ENCODE measurements at regions not wholly inside any gene's neighbourhood (a gene's known extent, or its start where the extent isn't known, plus 50 kb on each side); places are given as distances from the start of the nearest gene placed in this dataset.
A peak's percentile ranks its signal among the peaks of the same experiment; 100 is the strongest.

GRCh38 chr10:63703740-63704345, 182.6 kb downstream of the REEP3 start:
- no peak for DNase-seq (ENCODE audit: extremely low spot score, insufficient read length, low read depth)
- no peak for FAIRE-seq

GRCh38 chr10:63707254-63707910, 186.2 kb downstream of the REEP3 start:
- FAIRE-seq (no peak), DNase-seq (ENCODE audit: extremely low spot score, insufficient read length, low read depth) (no peak)

DNA sequence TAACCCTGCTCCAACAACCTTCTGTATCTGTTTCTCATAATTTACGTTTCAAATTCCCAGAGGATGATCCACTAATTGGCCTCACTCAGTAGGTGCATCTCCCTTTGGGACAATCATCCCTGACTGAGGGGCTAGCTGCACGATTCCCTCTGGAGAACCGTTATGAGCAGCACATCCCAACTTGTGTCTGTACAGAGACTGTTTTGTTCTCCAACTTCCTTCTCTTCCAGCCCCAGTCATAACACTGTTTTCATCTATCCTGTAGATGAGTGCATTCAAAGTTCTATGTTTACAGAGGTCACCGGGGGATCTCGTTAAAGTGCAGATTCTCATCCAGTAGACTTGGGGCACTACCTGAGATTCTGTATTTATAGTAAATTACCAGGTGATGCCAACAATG, 187.2 kb downstream of the REEP3 start:
- FAIRE-seq (no peak), DNase-seq (ENCODE audit: extremely low spot score, insufficient read length, low read depth) (no peak)

- DNase-seq (ENCODE audit: extremely low spot score, insufficient read length, low read depth): no peak
- no peak for FAIRE-seq
Observed at GRCh38 chr10:63710703-63711102, 189.5 kb downstream of the REEP3 start.

- FAIRE-seq (no peak), DNase-seq (ENCODE audit: extremely low spot score, insufficient read length, low read depth) (no peak)
Observed at GRCh38 chr10:63711361-63711760, 190.2 kb downstream of the REEP3 start.

GRCh38 chr10:63711867-63712716, 190.9 kb downstream of the REEP3 start:
- no peak for FAIRE-seq

DNA sequence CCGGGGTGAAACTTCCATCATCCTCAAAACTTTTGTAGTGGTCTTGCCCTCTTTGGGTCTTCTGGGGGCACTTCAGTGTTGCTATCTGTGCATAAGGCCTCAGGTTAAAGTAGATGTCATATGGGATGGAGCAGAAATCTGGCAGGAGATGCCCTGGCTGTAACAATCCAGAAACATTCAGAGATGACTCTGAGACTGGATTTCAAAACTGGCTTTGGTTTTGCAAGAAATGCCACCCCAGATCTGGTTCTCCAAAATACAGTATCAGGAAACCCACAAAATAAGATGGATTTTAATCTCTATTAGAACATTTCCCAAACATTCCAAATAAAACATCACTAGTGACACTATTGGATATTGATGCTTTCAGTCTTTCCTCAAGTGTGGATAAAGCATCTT, 191.5 kb downstream of the REEP3 start:
- FAIRE-seq: no peak
- DNase-seq (ENCODE audit: extremely low spot score, insufficient read length, low read depth): no peak

More at GRCh38 chr10:63711867-63712716, 190.9 kb downstream of the REEP3 start:
- no peak for DNase-seq (ENCODE audit: extremely low spot score, insufficient read length, low read depth)

GRCh38 chr10:63713191-63714144, 192.3 kb downstream of the REEP3 start:
- no peak for FAIRE-seq
- DNase-seq (ENCODE audit: extremely low spot score, insufficient read length, low read depth): no peak

DNA sequence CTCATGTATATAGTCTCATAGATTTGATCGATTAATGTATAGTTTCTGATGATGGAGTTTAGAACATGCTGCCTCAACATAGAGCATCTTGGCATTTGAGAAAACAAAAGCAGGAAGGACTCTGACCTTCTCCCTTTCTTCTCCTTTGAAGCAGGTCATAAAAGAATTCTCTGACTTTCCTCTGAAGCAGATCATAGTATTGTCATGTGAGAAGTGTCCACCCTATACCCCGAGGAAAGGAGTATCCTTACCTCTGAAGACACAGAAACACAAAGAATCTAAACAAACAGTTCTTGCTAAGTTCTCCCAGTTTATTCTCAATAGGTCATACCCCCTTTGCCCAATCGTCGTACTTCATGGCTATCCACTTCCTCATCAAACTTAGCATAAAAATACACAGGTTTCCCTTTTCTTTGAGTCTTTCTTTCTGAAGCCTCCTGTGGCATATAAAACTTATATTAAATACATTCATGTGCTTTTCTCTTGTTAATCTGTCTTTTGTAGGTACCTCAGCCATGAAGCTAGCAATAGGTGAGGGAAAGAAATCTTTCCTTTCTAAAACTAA, 194.9 kb downstream of the REEP3 start:
- DNase-seq (ENCODE audit: extremely low spot score, insufficient read length, low read depth) (no peak), FAIRE-seq (no peak)

GRCh38 chr10:63717027-63717715, 196.0 kb downstream of the REEP3 start:
- FAIRE-seq: no peak
- no peak for DNase-seq (ENCODE audit: extremely low spot score, insufficient read length, low read depth)

DNA sequence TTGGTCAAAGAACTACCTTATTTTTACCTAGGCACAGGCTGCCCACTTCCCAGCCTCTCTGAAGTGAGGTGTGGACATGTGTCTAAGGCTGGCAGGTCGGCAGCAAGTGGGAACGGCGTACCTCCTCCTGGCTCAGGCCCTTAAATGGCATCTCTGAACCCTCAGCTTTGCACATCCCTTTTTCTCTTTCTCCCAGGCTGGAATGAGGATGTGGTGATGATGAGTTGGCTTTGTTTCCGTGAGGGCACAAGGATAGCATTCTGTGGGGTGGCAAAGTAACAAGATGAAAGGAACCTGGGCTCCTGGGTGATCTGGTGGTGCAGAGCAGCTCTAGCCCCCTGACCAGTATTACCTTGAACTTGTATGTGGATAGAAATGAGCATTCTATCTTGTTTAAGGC, 196.8 kb downstream of the REEP3 start:
- DNase-seq (ENCODE audit: extremely low spot score, insufficient read length, low read depth) (no peak), FAIRE-seq (no peak)

DNA sequence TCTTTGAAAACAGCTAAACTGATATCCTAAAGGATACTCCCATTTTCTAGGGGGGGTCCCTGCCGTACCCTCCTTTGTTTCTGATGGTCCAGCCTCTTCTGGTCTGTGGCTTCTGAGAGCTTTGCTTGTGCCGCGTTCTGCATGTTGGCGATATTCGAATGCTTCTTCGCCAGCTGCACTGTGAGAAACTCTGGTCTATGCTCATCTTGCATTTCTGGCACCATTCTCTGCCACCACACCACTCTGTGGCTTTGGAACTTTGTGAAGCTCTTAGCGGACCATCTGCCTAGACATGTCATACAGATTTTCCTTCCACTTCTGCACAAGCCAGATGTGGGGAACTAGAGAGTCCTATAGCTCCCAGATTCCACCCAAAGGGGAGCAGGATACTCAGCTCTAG, 197.2 kb downstream of the REEP3 start:
- FAIRE-seq: no peak

GRCh38 chr10:63719226-63719856, 198.1 kb downstream of the REEP3 start:
- DNase-seq (ENCODE audit: extremely low spot score, insufficient read length, low read depth) (no peak), FAIRE-seq (no peak)

More for the DNA sequence above, 197.2 kb downstream of the REEP3 start:
- DNase-seq (ENCODE audit: extremely low spot score, insufficient read length, low read depth): no peak

- FAIRE-seq: peak; percentile 72
- DNase-seq (ENCODE audit: extremely low spot score, insufficient read length, low read depth): no peak
Observed at GRCh38 chr10:63720072-63720537, 198.9 kb downstream of the REEP3 start.

GRCh38 chr10:63720676-63721075, 199.5 kb downstream of the REEP3 start:
- no peak for DNase-seq (ENCODE audit: extremely low spot score, insufficient read length, low read depth)
- FAIRE-seq: peak; percentile 78

DNA sequence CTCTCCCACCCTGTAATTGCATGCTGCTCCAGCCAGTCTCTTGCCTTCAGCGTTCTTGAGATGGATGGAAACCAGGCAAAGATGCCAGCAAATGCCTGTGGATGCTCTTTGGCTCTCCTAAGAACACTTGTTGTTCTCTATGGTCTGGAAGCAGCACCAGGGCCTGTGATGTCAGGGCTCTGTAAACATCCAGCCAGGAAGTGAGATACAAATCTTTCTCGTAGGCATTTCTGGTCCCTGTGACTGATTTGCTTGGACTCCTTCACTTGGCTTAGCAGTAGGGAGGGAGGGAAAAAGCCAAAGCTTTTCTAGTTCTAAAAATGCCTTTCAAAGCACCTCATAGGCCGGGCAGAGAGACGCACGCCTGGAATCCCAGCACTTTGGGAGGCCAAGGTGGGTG, 201.3 kb downstream of the REEP3 start:
- DNase-seq (ENCODE audit: extremely low spot score, insufficient read length, low read depth) (no peak), FAIRE-seq (no peak)

- no peak for FAIRE-seq
- no peak for DNase-seq (ENCODE audit: extremely low spot score, insufficient read length, low read depth)
Observed at GRCh38 chr10:63723320-63723719, 202.1 kb downstream of the REEP3 start.

- no peak for DNase-seq (ENCODE audit: extremely low spot score, insufficient read length, low read depth)
- no peak for FAIRE-seq
Observed at GRCh38 chr10:63723741-63724140, 202.5 kb downstream of the REEP3 start.

- FAIRE-seq: no peak
- no peak for DNase-seq (ENCODE audit: extremely low spot score, insufficient read length, low read depth)
Observed at GRCh38 chr10:63724922-63725321, 203.7 kb downstream of the REEP3 start.
